IMR-90 (cell line): ENCODE measurements at regions not wholly inside any gene's neighbourhood (a gene's known extent, or its start where the extent isn't known, plus 50 kb on each side); places are given as distances from the start of the nearest gene placed in this dataset.

Experiments
- ATAC-seq: fragments of 200-7000 bp; cut with Tn5 transposase; 2 replicates; pipeline ENCODE4 v1.9.1; 2020; ENCODE audit warnings: low read depth, mild to moderate bottlenecking, moderate library complexity
- BruUV-seq: library from RNA; stranded (reverse); fragments of 400-500 nt; replicated peaks from 2 replicates; lab custom pipeline; 2021; lab: Mats Ljungman, UMichigan
- CTCF ChIA-PET: fragments of 300-600 bp; formaldehyde crosslinking; extraction: SDS; loops from one replicate; lab custom pipeline; 2021; ENCODE audit warnings: antibody characterized with exemption; lab: Yijun Ruan, JAX
- POLR2A ChIA-PET: fragments of 300-600 bp; sonication (Branson Sonifier 250); formaldehyde crosslinking; loops from one replicate; lab custom pipeline; 2022; ENCODE audit warnings: antibody characterized with exemption; ENCODE audit not compliant: unreplicated experiment; lab: Charles Lee
- DNase-seq: peaks from one replicate; pipeline ENCODE4 v3.0.0; 2013
- H2AFZ ChIP-seq: replicated peaks from 2 replicates; pipeline ENCODE3; 2013; ENCODE audit warnings: low read length, mild to moderate bottlenecking; ENCODE audit not compliant: poor library complexity
- H2AK5ac ChIP-seq: 2 replicates; pipeline ENCODE4 v1.6.1; 2013; ENCODE audit warnings: low read depth, low read length, inconsistent platforms
- H2AK9ac ChIP-seq: replicated peaks from 2 replicates; pipeline ENCODE3; 2013; ENCODE audit warnings: mild to moderate bottlenecking, low read depth, low read length, moderate library complexity; ENCODE audit not compliant: poor library complexity
- H2BK120ac ChIP-seq: 2 replicates; pipeline ENCODE4 v1.6.1; 2013; ENCODE audit warnings: low read depth, low read length, inconsistent platforms
- H2BK15ac ChIP-seq: 3 replicates; pipeline ENCODE4 v1.6.1; 2013; ENCODE audit warnings: low read depth, low read length, inconsistent platforms
- H2BK20ac ChIP-seq: 2 replicates; pipeline ENCODE4 v1.6.1; 2013; ENCODE audit warnings: low read depth, mild to moderate bottlenecking, inconsistent platforms, low read length, moderate library complexity
- H2BK5ac ChIP-seq: 2 replicates; pipeline ENCODE4 v1.6.1; 2013; ENCODE audit warnings: mild to moderate bottlenecking, low read depth, low read length, inconsistent platforms; ENCODE audit not compliant: poor library complexity, severe bottlenecking
- H3K14ac ChIP-seq: replicated peaks from 2 replicates; pipeline ENCODE4 v1.6.1; 2013; ENCODE audit warnings: low read depth, low read length, inconsistent platforms
- H3K18ac ChIP-seq: 2 replicates; pipeline ENCODE4 v1.6.1; 2013; ENCODE audit warnings: low read depth, low read length, control low read depth
- H3K23ac ChIP-seq: 2 replicates; pipeline ENCODE4 v1.6.1; 2013; ENCODE audit warnings: low read depth, low read length, inconsistent platforms
- H3K27ac ChIP-seq: 2 replicates; pipeline ENCODE4 v1.5.1; 2013; ENCODE audit warnings: mild to moderate bottlenecking, control low read depth, low read length; ENCODE audit not compliant: insufficient read depth
- H3K27me3 ChIP-seq: 2 replicates; pipeline ENCODE4 v1.6.1; 2013; ENCODE audit warnings: low read length; ENCODE audit not compliant: control insufficient read depth, insufficient read depth
- H3K36me3 ChIP-seq: 2 replicates; pipeline ENCODE4 v1.6.1; 2013; ENCODE audit warnings: low read length, mixed read lengths; ENCODE audit not compliant: control insufficient read depth, insufficient read depth
- H3K4ac ChIP-seq: 2 replicates; pipeline ENCODE4 v1.6.1; 2013; ENCODE audit warnings: low read depth, low read length, inconsistent platforms
- H3K4me1 ChIP-seq: 2 replicates; pipeline ENCODE4 v1.6.1; 2013; ENCODE audit warnings: low read length, mixed read lengths; ENCODE audit not compliant: control insufficient read depth, insufficient read depth
- H3K4me2 ChIP-seq: 2 replicates; pipeline ENCODE4 v1.6.1; 2013; ENCODE audit warnings: low read depth, mild to moderate bottlenecking, control low read depth, low read length, moderate library complexity
- H3K4me3 ChIP-seq: 2 replicates; pipeline ENCODE4 v1.5.1; 2013; ENCODE audit warnings: low read depth, mild to moderate bottlenecking, control low read depth, low read length, moderate library complexity; ENCODE audit not compliant: insufficient read depth
- H3K56ac ChIP-seq: 2 replicates; pipeline ENCODE4 v1.6.1; 2013; ENCODE audit warnings: low read length, inconsistent platforms; ENCODE audit not compliant: insufficient read depth; ENCODE audit errors: extremely low read depth
- H3K79me1 ChIP-seq, 2 experiments: 2 replicates each; pipeline ENCODE4 v1.6.1; 2013; ENCODE audit warnings: low read length in 2 of 2, inconsistent platforms in 1 of 2, low read depth in 1 of 2
- H3K9ac ChIP-seq: 2 replicates; pipeline ENCODE4 v1.6.1; 2013; ENCODE audit warnings: low read depth, low read length, control low read depth
- H3K9me1 ChIP-seq: 2 replicates; pipeline ENCODE4 v1.6.1; 2013; ENCODE audit warnings: low read length, inconsistent platforms; ENCODE audit not compliant: insufficient read depth
- H3K9me3 ChIP-seq: 2 replicates; pipeline ENCODE4 v1.6.1; 2013; ENCODE audit warnings: low read length; ENCODE audit not compliant: control insufficient read depth, insufficient read depth
- H4K20me1 ChIP-seq: 2 replicates; pipeline ENCODE4 v1.6.1; 2013; ENCODE audit warnings: low read length, inconsistent platforms; ENCODE audit not compliant: insufficient read depth
- H4K5ac ChIP-seq: 2 replicates; pipeline ENCODE4 v1.6.1; 2013; ENCODE audit warnings: mild to moderate bottlenecking, low read depth, low read length, control low read depth
- H4K8ac ChIP-seq, 2 experiments: 2 replicates each; pipeline ENCODE4 v1.6.1; 2013; ENCODE audit warnings: low read depth in 2 of 2, low read length in 2 of 2, control low read depth in 1 of 2, inconsistent platforms in 1 of 2
- H4K91ac ChIP-seq: 2 replicates; pipeline ENCODE4 v1.6.1; 2013; ENCODE audit warnings: low read depth, low read length, inconsistent platforms; ENCODE audit not compliant: insufficient read depth
- CEBPB ChIP-seq: IDR thresholded peaks from 2 replicates; pipeline ENCODE4 v1.6.1; 2012; ENCODE audit warnings: low read depth, low read length, improper control_type of control experiment
- dilution Hi-C: fragments of 300-500 bp; cut with HindIII; formaldehyde crosslinking; loops from one replicate; pipeline ENCODE4 v1.14.3; 2018; ENCODE audit warnings: low sequenced_read_pairs; ENCODE audit not compliant: unreplicated experiment
- in situ Hi-C: fragments of 300-500 bp; cut with MboI; formaldehyde crosslinking; loops from 3 replicates; pipeline ENCODE4 v1.14.3; 2019; ENCODE audit warnings: low sequenced_read_pairs, inconsistent platforms, mixed read lengths
- intact Hi-C: fragments of 100-400 bp; cut with micrococcal nuclease; formaldehyde crosslinking; loops from 2 replicates; pipeline ENCODE4 v1.10.0; 2022

GRCh38 chr3:104018541-104018940, 1348.2 kb upstream of the ALCAM start:
- H3K36me3 ChIP-seq, result no peaks in the 10 kb centered on the region
- H3K4me3 ChIP-seq, result no peak overlapping the region
- no peak overlapping the region for H4K5ac ChIP-seq
- BruUV-seq, result no TSS peak
- no peak overlapping the region for H2AK5ac ChIP-seq
- H2BK20ac ChIP-seq, result no peak overlapping the region
- H3K4me1 ChIP-seq, result no peaks in the 10 kb centered on the region
- no peak overlapping the region for H2AK9ac ChIP-seq
- no peak overlapping the region for H3K9ac ChIP-seq
- DNase-seq (no peak), ATAC-seq (no peak)
- no peak overlapping the region for H3K14ac ChIP-seq
- dilution Hi-C loops, result no loop called here
- H3K56ac ChIP-seq, result no peak overlapping the region
- no peak overlapping the region for H2AFZ ChIP-seq
- no peaks in the 10 kb centered on the region for H3K79me1 ChIP-seq
- no peaks in the 10 kb centered on the region for H3K27me3 ChIP-seq
- ChIA-PET CTCF (no interaction called here), POLR2A (no interaction called here)
- TF ChIP-seq CEBPB, result no peak
- H3K23ac ChIP-seq, result no peak overlapping the region
- H4K20me1 ChIP-seq, result no peaks in the 10 kb centered on the region
- H3K4me2 ChIP-seq, result no peak overlapping the region
- no peak overlapping the region for H2BK15ac ChIP-seq
- intact Hi-C loops, result no loop called here
- no peaks in the 10 kb centered on the region for H3K9me1 ChIP-seq
- in situ Hi-C loops, result no loop called here
- H2BK5ac ChIP-seq, result no peak overlapping the region
- peaks cover 5% of the 10 kb centered on the region; the same call in 1 of the 2 replicates for H3K9me3 ChIP-seq
- no peak overlapping the region for H4K8ac ChIP-seq
- H2BK120ac ChIP-seq, result no peak overlapping the region
- H3K4ac ChIP-seq, result no peak overlapping the region
- H3K18ac ChIP-seq, result no peak overlapping the region
- H4K91ac ChIP-seq, result no peak overlapping the region
- no peak overlapping the region for H3K27ac ChIP-seq
